K562 (cell line): ENCODE measurements at regions not wholly inside any gene's neighbourhood (a gene's known extent, or its start where the extent isn't known, plus 50 kb on each side); places are given as distances from the start of the nearest gene placed in this dataset.

Experiments used
- ATAC-seq: fragments of 200-7000 bp; cut with Tn5 transposase; 3 replicates; pipeline ENCODE4 v1.9.1; 2020; ENCODE audit warnings: moderate library complexity
- BruUV-seq: library from RNA; stranded (reverse); fragments of 400-500 nt; replicated peaks from 2 replicates; lab custom pipeline; 2021; lab: Mats Ljungman, UMichigan
- CTCF ChIA-PET: fragments of 300-600 bp; formaldehyde crosslinking; extraction: SDS; loops from one replicate; lab custom pipeline; 2021; ENCODE audit warnings: low intra/inter-chr PET ratio; lab: Yijun Ruan, JAX
- POLR2A ChIA-PET: fragments of 300-600, 350-650 bp; sonication (Branson Sonifier 250); formaldehyde crosslinking; extraction: SDS; loops from one replicate; lab custom pipeline; 2021; ENCODE audit warnings: antibody characterized with exemption, inconsistent platforms; lab: Yijun Ruan, JAX
- DNase-seq, 4 experiments: peaks; one replicate each; pipeline versions ENCODE4 v3.0.0 to v3.0.0-alpha.2; 2011 to 2018; ENCODE audit warnings: low spot score in 3 of 4, mixed read lengths in 3 of 4; ENCODE audit errors: extremely low read depth in 1 of 4
- FAIRE-seq: peaks from 2 replicates; lab custom pipeline; 2011; peaks lifted over from hg19 to GRCh38; lab: Jason Lieb, UNC
- H2AFZ ChIP-seq: 2 replicates; pipeline ENCODE4 v1.6.0; 2011; ENCODE audit warnings: low read depth, low read length, control low read depth, inconsistent platforms
- H3K27ac ChIP-seq: fragments of 200-600 bp; 3 replicates; pipeline ENCODE4 v1.8.0; 2011; ENCODE audit warnings: low read depth, mild to moderate bottlenecking, control low read depth, inconsistent platforms, low read length, moderate library complexity, mixed read lengths; ENCODE audit errors: extremely low read depth
- H3K27me3 ChIP-seq, 2 experiments: fragments of 300-600 bp in 1 of 2; 2 replicates in 1 of 2; 3 replicates in 1 of 2; pipeline versions ENCODE4 v1.6.0 to v1.8.0; 2011; ENCODE audit warnings: inconsistent platforms in 2 of 2, low read length in 2 of 2, mild to moderate bottlenecking in 1 of 2, mixed read lengths in 1 of 2, moderate library complexity in 1 of 2; ENCODE audit not compliant: control insufficient read depth in 2 of 2, insufficient read depth in 2 of 2
- H3K36me3 ChIP-seq: fragments of 300-600 bp; 3 replicates; pipeline ENCODE4 v1.8.0; 2011; ENCODE audit warnings: mild to moderate bottlenecking, low read length, inconsistent platforms; ENCODE audit not compliant: control insufficient read depth, insufficient read depth
- H3K4me1 ChIP-seq, 2 experiments: fragments of 200-600 bp in 1 of 2; replicated peaks in 1 of 2; 2 replicates in 1 of 2; 3 replicates in 1 of 2; pipeline versions ENCODE4 v1.5.1 to v1.8.0; 2011; ENCODE audit warnings: inconsistent platforms in 2 of 2, low read length in 2 of 2, mild to moderate bottlenecking in 1 of 2, mixed read lengths in 1 of 2, moderate library complexity in 1 of 2; ENCODE audit not compliant: control insufficient read depth in 2 of 2, insufficient read depth in 2 of 2
- H3K4me2 ChIP-seq: 2 replicates; pipeline ENCODE4 v1.6.1; 2011; ENCODE audit warnings: low read length, control low read depth, inconsistent platforms, mixed read lengths; ENCODE audit not compliant: insufficient read depth
- H3K4me3 ChIP-seq: fragments of 200-600 bp; sonication (generic), shearing (Covaris generic); 2 replicates; pipeline ENCODE4 v1.5.1; 2016; ENCODE audit warnings: control low read depth, inconsistent platforms
- H3K79me2 ChIP-seq: fragments of 200-600 bp; 3 replicates; pipeline ENCODE4 v1.8.0; 2011; ENCODE audit warnings: low read length, inconsistent platforms; ENCODE audit not compliant: control insufficient read depth, insufficient read depth
- H3K9ac ChIP-seq, 2 experiments: 2 replicates each; pipeline versions ENCODE4 v1.6.0 to v1.6.1; 2011; ENCODE audit warnings: low read depth in 2 of 2, low read length in 2 of 2, control low read depth in 1 of 2, inconsistent platforms in 1 of 2, mild to moderate bottlenecking in 1 of 2, mixed read lengths in 1 of 2; ENCODE audit not compliant: insufficient read depth in 1 of 2
- H3K9me1 ChIP-seq: one replicate; pipeline ENCODE4 v1.6.0; 2011; ENCODE audit warnings: inconsistent platforms, mild to moderate bottlenecking, low read length, moderate library complexity; ENCODE audit not compliant: control insufficient read depth, insufficient read depth
- H3K9me3 ChIP-seq: replicated peaks from 2 replicates; pipeline ENCODE4 v1.5.1; 2011; ENCODE audit warnings: low read depth, low read length, inconsistent platforms; ENCODE audit not compliant: control insufficient read depth, insufficient read depth
- H4K20me1 ChIP-seq: replicated peaks from 2 replicates; pipeline ENCODE4 v1.6.1; 2011; ENCODE audit warnings: low read length, inconsistent platforms, mixed read lengths; ENCODE audit not compliant: control insufficient read depth, insufficient read depth
- BCL6 ChIP-seq: fragments of 250-450 bp; sonication (Bioruptor Pico); IDR thresholded peaks from 2 replicates; pipeline ENCODE4 v1.4.0; 2020
- CBFB ChIP-seq: sonication (generic); formaldehyde crosslinking; IDR thresholded peaks from 2 replicates; pipeline ENCODE4 v1.4.0; 2020; ENCODE audit warnings: mild to moderate bottlenecking, missing genetic modification reagents
- CHCHD3 ChIP-seq: fragments of 250-450 bp; sonication (Bioruptor Pico); IDR thresholded peaks from 2 replicates; pipeline ENCODE4 v2.1.2; 2022; ENCODE audit warnings: mild to moderate bottlenecking
- E2F3 ChIP-seq: fragments of 250-450 bp; sonication (Bioruptor Pico); IDR thresholded peaks from 2 replicates; pipeline ENCODE4 v1.4.0; 2020; ENCODE audit warnings: mild to moderate bottlenecking
- E2F5 ChIP-seq: sonication (generic); formaldehyde crosslinking; IDR thresholded peaks from 2 replicates; pipeline ENCODE4 v1.8.0; 2022; ENCODE audit warnings: mild to moderate bottlenecking, missing genetic modification reagents
- FOXP4 ChIP-seq: sonication (generic); formaldehyde crosslinking; IDR thresholded peaks from 2 replicates; pipeline ENCODE4 v1.8.0; 2022; ENCODE audit warnings: mild to moderate bottlenecking, missing genetic modification reagents, borderline replicate concordance
- JUN ChIP-seq, 2 experiments: sonication (generic) in 1 of 2; formaldehyde crosslinking in 1 of 2; IDR thresholded peaks; 2 replicates each; pipeline versions ENCODE4 v1.6.1 to v1.8.0; 2012 to 2022; ENCODE audit warnings: borderline replicate concordance in 2 of 2, mild to moderate bottlenecking in 2 of 2, improper control_type of control experiment in 1 of 2, low read depth in 1 of 2, low read length in 1 of 2, missing genetic modification reagents in 1 of 2
- JUND ChIP-seq, 2 experiments: IDR thresholded peaks; 2 replicates in 1 of 2; 3 replicates in 1 of 2; pipeline ENCODE4 v1.6.1; 2011; ENCODE audit warnings: borderline replicate concordance in 2 of 2, low read depth in 2 of 2, low read length in 2 of 2, improper control_type of control experiment in 1 of 2, missing biosample characterization in 1 of 2, missing genetic modification characterization in 1 of 2, missing genetic modification reagents in 1 of 2
- MAFG ChIP-seq: fragments of 450-650 bp; conservative IDR thresholded peaks from 2 replicates; pipeline ENCODE4 v1.6.1; 2016; ENCODE audit warnings: missing genetic modification characterization, missing compliant biosample characterization
- MCM7 ChIP-seq, 2 experiments: fragments of 450-650 bp; IDR thresholded peaks; 2 replicates each; pipeline ENCODE4 v1.6.1; 2016 to 2018
- MEF2D ChIP-seq: conservative IDR thresholded peaks from 2 replicates; pipeline ENCODE4 v1.6.1; 2016; ENCODE audit warnings: low read depth, missing genetic modification characterization, missing compliant biosample characterization
- MLX ChIP-seq, 2 experiments: fragments of 450-650 bp in 1 of 2; sonication (generic) in 1 of 2; formaldehyde crosslinking; conservative IDR thresholded peaks; 2 replicates each; pipeline versions ENCODE4 v1.4.0 to v1.8.1; 2020 to 2022; ENCODE audit warnings: mild to moderate bottlenecking in 1 of 2, missing genetic modification reagents in 1 of 2
- NRF1 ChIP-seq, 2 experiments: fragments of 450-650 bp; IDR thresholded peaks in 1 of 2; conservative IDR thresholded peaks in 1 of 2; 2 replicates each; pipeline ENCODE4 v1.6.1; 2014; ENCODE audit warnings: mild to moderate bottlenecking in 2 of 2
- PHF8 ChIP-seq: fragments of 200-600 bp; sonication (generic); IDR thresholded peaks from 2 replicates; pipeline ENCODE4 v1.6.1; 2012; ENCODE audit warnings: mixed run types, mild to moderate bottlenecking, inconsistent platforms, low read length, moderate library complexity, borderline replicate concordance
- RAD21 ChIP-seq, 2 experiments: fragments of 250-450 bp in 1 of 2; fragments of 450-650 bp in 1 of 2; sonication (Bioruptor Pico) in 1 of 2; formaldehyde crosslinking in 1 of 2; IDR thresholded peaks in 1 of 2; conservative IDR thresholded peaks in 1 of 2; 2 replicates each; pipeline versions ENCODE4 v1.4.0 to v1.8.0; 2020 to 2022; ENCODE audit warnings: mild to moderate bottlenecking in 2 of 2, moderate library complexity in 1 of 2
- THRAP3 ChIP-seq: fragments of 450-650 bp; IDR thresholded peaks from 2 replicates; pipeline ENCODE4 v1.6.1; 2016; ENCODE audit warnings: mild to moderate bottlenecking, inconsistent platforms, borderline replicate concordance
- ZNF174 ChIP-seq: fragments of 250-450 bp; sonication (Bioruptor Pico); IDR thresholded peaks from 2 replicates; pipeline ENCODE4 v1.4.0; 2020; ENCODE audit warnings: mild to moderate bottlenecking
- ZNF384 ChIP-seq: IDR thresholded peaks from 2 replicates; pipeline ENCODE4 v1.6.1; 2012; ENCODE audit warnings: low read depth, low read length, improper control_type of control experiment
- ZNF436 ChIP-seq: fragments of 250-450, 450-650 bp; sonication (Bioruptor Pico); formaldehyde crosslinking; IDR thresholded peaks from 2 replicates; pipeline ENCODE4 v1.7.0; 2020; ENCODE audit warnings: mild to moderate bottlenecking
- WGBS: fragments of 100-300 bp; shearing (Covaris generic); methylation state at CpG from one replicate; pipeline ENCODE4 v1.1.6; 2016; ENCODE audit warnings: low coverage, mixed read lengths; ENCODE audit not compliant: insufficient coverage; ENCODE audit errors: missing lambda C conversion rate; 5-methylcytosine and 5-hydroxymethylcytosine counted together
- in situ Hi-C: fragments of 300-500 bp; cut with MboI; formaldehyde crosslinking; loops from 4 replicates; pipeline ENCODE4 v1.15.0; 2018; ENCODE audit warnings: inconsistent platforms, mixed read lengths
- intact Hi-C: fragments of 100-400 bp; cut with micrococcal nuclease; formaldehyde crosslinking; loops from 2 replicates; pipeline ENCODE4 v1.14.2; 2022

GRCh38 chr7:41586931-41587640 is 115.8 kb downstream of the INHBA start:
- Histone ChIP-seq H4K20me1 (no peaks in the 10 kb centered on the region), H3K4me1 (no peaks in the 10 kb centered on the region), H3K79me2 (no peaks in the 10 kb centered on the region), H3K27ac (no peak overlapping the region), H3K27me3 (no peaks in the 10 kb centered on the region), H3K4me3 (no peak overlapping the region), H3K36me3 (no peaks in the 10 kb centered on the region), H3K9me3 (peaks cover 1% of the 10 kb centered on the region; the same call in 1 of the 2 replicates), H3K4me2 (no peak overlapping the region), H2AFZ (no peak overlapping the region), H3K9me1 (no peaks in the 10 kb centered on the region), H3K9ac (no peak overlapping the region)
- ATAC-seq (no peak), FAIRE-seq (no peak), DNase-seq (no peak)
- in situ Hi-C loops = no loop called here
- WGBS = 0% methylated on average over 3 of the region's 3 CpGs
- intact Hi-C loops = no loop called here
- ChIA-PET POLR2A (no interaction called here), CTCF (no interaction called here)
- TF ChIP-seq ZNF384 = no peak
- no peak for TF ChIP-seq MLX (CRISPR knock-in tag; conservative IDR thresholded peaks at IDR 0.05)
- TF ChIP-seq ZNF174 (CRISPR knock-in tag) = no peak
- no peak for TF ChIP-seq MAFG (tag)
- TF ChIP-seq THRAP3 = no peak
- TF ChIP-seq E2F3 (CRISPR knock-in tag) = no peak
- no peak for TF ChIP-seq JUND (IDR thresholded peaks at IDR 0.05; ENCODE audit: borderline replicate concordance, low read depth, low read length)
- no peak for TF ChIP-seq JUND (tag; IDR thresholded peaks at IDR 0.05; ENCODE audit: borderline replicate concordance, low read depth, low read length)
- TF ChIP-seq PHF8 = no peak
- no peak for TF ChIP-seq JUN (IDR thresholded peaks at IDR 0.05; ENCODE audit: borderline replicate concordance, low read depth, low read length)
- no peak for TF ChIP-seq JUN (CRISPR knock-in tag; IDR thresholded peaks at IDR 0.05; ENCODE audit: borderline replicate concordance)
- TF ChIP-seq CBFB (CRISPR knock-in tag) = no peak
- TF ChIP-seq ZNF436 (CRISPR knock-in tag) = no peak
- no peak for TF ChIP-seq NRF1 (conservative IDR thresholded peaks at IDR 0.05 in 1 of 2, IDR thresholded peaks at IDR 0.05 in 1 of 2)
- TF ChIP-seq MCM7 (IDR thresholded peaks at IDR 0.05) = no peak
- no peak for TF ChIP-seq E2F5 (CRISPR knock-in tag)
- TF ChIP-seq FOXP4 (CRISPR knock-in tag) = no peak
- TF ChIP-seq CHCHD3 = no peak
- TF ChIP-seq MEF2D = no peak
- no peak for TF ChIP-seq RAD21 (CRISPR knock-in tag; conservative IDR thresholded peaks at IDR 0.05 in 1 of 2, IDR thresholded peaks at IDR 0.05 in 1 of 2)
- no peak for TF ChIP-seq BCL6
- no TSS peak for BruUV-seq
